ENCODE measurements at regions not wholly inside any gene's neighbourhood (a gene's known extent, or its start where the extent isn't known, plus 50 kb on each side); places are given as distances from the start of the nearest gene placed in this dataset.

- no peaks in the 10 kb centered on the region for H3K9me3 ChIP-seq (ENCODE audit: severe bottlenecking)
- no peaks in the 10 kb centered on the region for H3K36me3 ChIP-seq
- H3K27ac ChIP-seq = no peak overlapping the region
- TF ChIP-seq, protein P1, sequence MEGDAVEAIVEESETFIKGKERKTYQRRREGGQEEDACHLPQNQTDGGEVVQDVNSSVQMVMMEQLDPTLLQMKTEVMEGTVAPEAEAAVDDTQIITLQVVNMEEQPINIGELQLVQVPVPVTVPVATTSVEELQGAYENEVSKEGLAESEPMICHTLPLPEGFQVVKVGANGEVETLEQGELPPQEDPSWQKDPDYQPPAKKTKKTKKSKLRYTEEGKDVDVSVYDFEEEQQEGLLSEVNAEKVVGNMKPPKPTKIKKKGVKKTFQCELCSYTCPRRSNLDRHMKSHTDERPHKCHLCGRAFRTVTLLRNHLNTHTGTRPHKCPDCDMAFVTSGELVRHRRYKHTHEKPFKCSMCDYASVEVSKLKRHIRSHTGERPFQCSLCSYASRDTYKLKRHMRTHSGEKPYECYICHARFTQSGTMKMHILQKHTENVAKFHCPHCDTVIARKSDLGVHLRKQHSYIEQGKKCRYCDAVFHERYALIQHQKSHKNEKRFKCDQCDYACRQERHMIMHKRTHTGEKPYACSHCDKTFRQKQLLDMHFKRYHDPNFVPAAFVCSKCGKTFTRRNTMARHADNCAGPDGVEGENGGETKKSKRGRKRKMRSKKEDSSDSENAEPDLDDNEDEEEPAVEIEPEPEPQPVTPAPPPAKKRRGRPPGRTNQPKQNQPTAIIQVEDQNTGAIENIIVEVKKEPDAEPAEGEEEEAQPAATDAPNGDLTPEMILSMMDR (IDR thresholded peaks at IDR 0.05; ENCODE audit: low read depth, low read length) = no peak
- no peak overlapping the region for H3K4me3 ChIP-seq (ENCODE audit: low read depth, low read length)
- H3K27me3 ChIP-seq (ENCODE audit: insufficient read depth, low read depth, severe bottlenecking) = no peaks in the 10 kb centered on the region
- DNase-seq = no peak
Observed at GRCh38 chr5:97903742-97904141, 720.7 kb upstream of the RIOK2 start.

DNA sequence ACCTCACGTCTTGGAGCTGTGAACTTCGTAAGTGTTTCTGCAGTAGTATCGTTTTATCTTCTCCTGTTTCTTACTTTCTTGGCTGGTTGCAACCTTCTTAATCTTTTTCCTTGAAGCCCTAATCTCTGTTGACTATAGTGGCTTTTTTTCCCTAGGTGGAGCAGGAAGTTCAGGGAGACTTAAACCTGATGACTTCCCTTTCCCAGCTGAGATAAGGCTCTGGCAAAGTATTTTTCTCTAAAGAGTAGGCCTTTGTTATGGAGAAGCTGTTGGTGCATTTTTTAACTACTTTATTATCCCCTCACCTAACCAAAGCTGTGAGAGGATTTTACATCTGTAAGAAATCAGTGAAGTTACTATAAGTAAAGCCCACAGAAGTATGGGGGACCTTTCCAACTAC lies 723.1 kb upstream of the RIOK2 start:
- Histone ChIP-seq H3K9me3 (ENCODE audit: severe bottlenecking) (no peaks in the 10 kb centered on the region), H3K36me3 (no peaks in the 10 kb centered on the region), H3K27ac (no peak overlapping the region), H3K27me3 (ENCODE audit: insufficient read depth, low read depth, severe bottlenecking) (no peaks in the 10 kb centered on the region), H3K4me3 (ENCODE audit: low read depth, low read length) (no peak overlapping the region)
- TF ChIP-seq, protein P1 (IDR thresholded peaks at IDR 0.05; ENCODE audit: low read depth, low read length) = no peak
- DNase-seq = no peak

DNA sequence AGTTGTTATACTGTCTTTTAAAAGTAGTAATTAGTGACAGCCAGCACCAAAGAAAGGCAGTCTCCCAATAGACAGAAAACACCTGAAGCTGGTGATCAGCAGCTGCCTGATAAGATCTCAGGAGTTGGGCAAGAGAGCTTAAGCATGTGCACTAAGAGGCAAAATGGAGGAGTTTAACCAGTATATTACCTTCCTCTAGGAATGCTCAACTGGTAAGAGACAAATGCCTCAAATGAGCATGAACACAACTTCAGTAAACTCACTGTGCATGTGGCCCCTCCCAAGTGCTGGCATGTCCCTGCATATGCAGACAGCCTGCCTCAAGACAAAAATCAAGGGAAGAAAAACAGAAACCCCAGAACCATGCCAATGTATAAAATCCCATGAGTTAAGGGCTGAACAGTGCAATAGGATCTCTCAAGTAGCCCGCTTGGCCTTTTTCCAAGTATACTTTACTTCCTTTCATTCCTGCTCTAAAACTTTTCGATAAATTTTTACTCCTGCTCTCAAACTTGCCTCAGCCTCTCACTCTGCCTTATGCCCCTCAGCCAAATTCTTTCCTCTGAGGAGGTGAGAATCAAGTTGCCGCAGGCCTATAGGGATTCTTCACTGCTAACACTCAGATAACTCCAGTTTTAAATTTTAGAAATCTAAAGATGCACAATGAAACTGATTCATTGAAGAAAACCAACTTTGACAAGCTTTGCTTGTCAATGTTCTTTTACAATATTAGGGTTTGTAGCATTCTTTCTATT lies 724.8 kb upstream of the RIOK2 start:
- H3K27me3 ChIP-seq (ENCODE audit: insufficient read depth, low read depth, severe bottlenecking) = no peaks in the 10 kb centered on the region
- H3K27ac ChIP-seq = no peak overlapping the region
- H3K9me3 ChIP-seq (ENCODE audit: severe bottlenecking) = no peaks in the 10 kb centered on the region
- no peak overlapping the region for H3K4me3 ChIP-seq (ENCODE audit: low read depth, low read length)
- H3K36me3 ChIP-seq = no peaks in the 10 kb centered on the region
- no peak for DNase-seq
- TF ChIP-seq, protein P1 (IDR thresholded peaks at IDR 0.05; ENCODE audit: low read depth, low read length) = no peak

GRCh38 chr5:97909541-97909940 lies 726.5 kb upstream of the RIOK2 start:
- Histone ChIP-seq H3K4me3 (ENCODE audit: low read depth, low read length) (no peak overlapping the region), H3K36me3 (no peaks in the 10 kb centered on the region), H3K27me3 (ENCODE audit: insufficient read depth, low read depth, severe bottlenecking) (no peaks in the 10 kb centered on the region), H3K27ac (no peak overlapping the region), H3K9me3 (ENCODE audit: severe bottlenecking) (no peaks in the 10 kb centered on the region)
- TF ChIP-seq, protein P1 (IDR thresholded peaks at IDR 0.05; ENCODE audit: low read depth, low read length) = no peak
- DNase-seq = no peak

- H3K36me3 ChIP-seq = no peaks in the 10 kb centered on the region
- H3K27ac ChIP-seq = no peak overlapping the region
- H3K4me3 ChIP-seq (ENCODE audit: low read depth, low read length) = no peak overlapping the region
- no peak for DNase-seq
- no peaks in the 10 kb centered on the region for H3K27me3 ChIP-seq (ENCODE audit: insufficient read depth, low read depth, severe bottlenecking)
- TF ChIP-seq, protein P1 (IDR thresholded peaks at IDR 0.05; ENCODE audit: low read depth, low read length) = no peak
- no peaks in the 10 kb centered on the region for H3K9me3 ChIP-seq (ENCODE audit: severe bottlenecking)
Observed at GRCh38 chr5:97914483-97914882, 731.4 kb upstream of the RIOK2 start.

- DNase-seq = no peak
- no peaks in the 10 kb centered on the region for H3K27me3 ChIP-seq (ENCODE audit: insufficient read depth, low read depth, severe bottlenecking)
- no peaks in the 10 kb centered on the region for H3K9me3 ChIP-seq (ENCODE audit: severe bottlenecking)
- no peak overlapping the region for H3K27ac ChIP-seq
- H3K4me3 ChIP-seq (ENCODE audit: low read depth, low read length) = no peak overlapping the region
- TF ChIP-seq, protein P1 (IDR thresholded peaks at IDR 0.05; ENCODE audit: low read depth, low read length) = no peak
- no peaks in the 10 kb centered on the region for H3K36me3 ChIP-seq
Observed at GRCh38 chr5:97915106-97915505, 732.1 kb upstream of the RIOK2 start.
